Vagina (tissue), 2 donors: ENCODE measurements at regions not wholly inside any gene's neighbourhood (a gene's known extent, or its start where the extent isn't known, plus 50 kb on each side); places are given as distances from the start of the nearest gene placed in this dataset.

Source experiments
- DNase-seq, 2 donors: peaks; one replicate each; pipeline ENCODE4 v3.0.0-alpha.2; 2017; ENCODE audit errors: extremely low spot score in 2 of 2
- H3K27ac ChIP-seq: fragments of 200-600 bp; sonication (generic); one replicate; pipeline ENCODE4 v1.5.1; 2019
- H3K27me3 ChIP-seq: fragments of 200-600 bp; sonication (generic); one replicate; pipeline ENCODE4 v1.5.1; 2019
- H3K36me3 ChIP-seq, 2 donors: fragments of 200-600 bp; sonication (generic); one replicate each; pipeline ENCODE4 v1.5.1; 2017 to 2019
- H3K4me1 ChIP-seq: fragments of 200-600 bp; sonication (generic); one replicate; pipeline ENCODE4 v1.5.1; 2019
- H3K4me3 ChIP-seq, 2 donors: fragments of 200-600 bp; sonication (generic); 1 replicate in 1 of 2; 2 replicates in 1 of 2; pipeline ENCODE4 v1.5.1; 2016 to 2019
- H3K9me3 ChIP-seq: fragments of 200-600 bp; sonication (generic); one replicate; pipeline ENCODE4 v1.5.1; 2019
- POLR2A ChIP-seq, 2 donors: fragments of 450-650 bp; IDR thresholded peaks; one replicate each; pipeline ENCODE4 v1.6.1; 2017; ENCODE audit warnings: antibody characterized with exemption in 2 of 2, mild to moderate bottlenecking in 2 of 2, moderate library complexity in 2 of 2
- POLR2AphosphoS5 ChIP-seq, 2 donors: sonication (generic); formaldehyde crosslinking; IDR thresholded peaks; one replicate each; pipeline ENCODE4 v1.9.0; 2017; ENCODE audit warnings: antibody characterized with exemption in 2 of 2, mild to moderate bottlenecking in 2 of 2, low read depth in 1 of 2; ENCODE audit not compliant: insufficient read depth in 1 of 2
- intact Hi-C: fragments of 100-400 bp; cut with DNase I; formaldehyde crosslinking; loops from one replicate; pipeline ENCODE4 v1.15.1; 2023
- TF ChIP-seq, protein P1 (sequence below), 3 experiments: fragments of 450-650 bp in 2 of 3; fragments of 200-600 bp in 1 of 3; sonication (generic) in 1 of 3; IDR thresholded peaks; one replicate each; pipeline ENCODE4 v1.5.1; 2017 to 2019; ENCODE audit warnings: antibody characterized with exemption in 3 of 3, mild to moderate bottlenecking in 2 of 3, moderate library complexity in 2 of 3

DNA sequence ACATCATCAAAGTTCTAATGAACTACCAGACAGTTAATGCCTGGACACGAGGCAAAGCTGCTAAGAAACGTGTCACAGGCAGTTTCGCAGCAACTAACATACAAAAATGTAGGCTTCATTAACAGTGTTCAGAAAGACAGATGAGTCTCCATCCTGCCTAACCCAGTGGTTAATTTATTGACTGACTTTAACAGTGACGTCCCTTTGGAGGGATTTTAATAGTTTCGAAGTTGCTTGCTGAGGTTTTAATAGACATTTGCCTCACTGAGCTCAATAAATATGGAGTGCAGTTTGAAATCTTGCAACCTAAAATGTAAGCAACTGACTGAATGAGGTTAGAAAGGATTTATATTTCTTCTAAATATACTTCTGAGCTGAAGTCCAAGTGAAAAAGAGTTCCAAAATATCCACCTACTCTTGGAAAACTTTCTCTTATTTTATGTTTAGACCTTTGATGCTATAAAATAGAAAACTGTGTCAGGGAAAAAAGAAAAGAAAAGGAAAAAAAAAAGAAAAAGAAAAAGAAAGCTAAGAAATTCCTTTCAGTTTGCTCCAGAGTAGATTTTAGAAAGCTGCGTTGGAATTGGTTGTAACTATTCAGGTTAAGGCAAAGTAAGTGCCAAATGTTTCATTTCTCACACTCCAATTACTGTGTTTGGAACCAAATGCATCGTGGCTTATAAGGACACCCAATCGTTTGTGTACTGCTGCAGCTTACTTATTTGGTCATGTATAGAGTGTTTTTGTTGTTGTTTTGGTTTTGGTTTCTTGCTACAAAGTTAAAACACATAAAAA lies 2016.6 kb downstream of the MAT2B start:
- no peak for DNase-seq
- intact Hi-C loops: no loop called here
- no peaks in the 10 kb centered on the region for H3K4me1 ChIP-seq
- no peak overlapping the region for H3K4me3 ChIP-seq
- H3K27me3 ChIP-seq: no peaks in the 10 kb centered on the region
- TF ChIP-seq POLR2A (IDR thresholded peaks at IDR 0.05): no peak
- H3K9me3 ChIP-seq: no peaks in the 10 kb centered on the region
- no peaks in the 10 kb centered on the region for H3K36me3 ChIP-seq
- H3K27ac ChIP-seq: no peak overlapping the region

DNA sequence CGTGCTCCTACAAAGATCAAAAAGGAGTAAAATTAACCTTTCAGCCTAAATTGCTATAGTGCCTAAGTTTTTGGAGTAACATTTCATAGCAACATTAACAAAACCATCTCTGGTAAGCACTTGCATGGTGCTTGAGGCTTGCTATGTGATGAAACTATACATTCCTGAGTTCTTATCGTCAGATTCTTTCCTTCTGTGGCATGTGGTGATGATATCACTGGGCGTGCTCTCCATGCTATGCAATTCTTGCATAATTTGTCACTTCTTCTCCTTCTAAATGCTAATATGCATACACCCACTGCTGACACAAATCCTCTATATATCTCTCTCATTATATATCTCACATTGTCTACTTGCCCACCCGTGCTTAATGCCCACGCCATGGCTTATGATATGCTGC lies 2019.9 kb downstream of the MAT2B start:
- TF ChIP-seq, protein P1, sequence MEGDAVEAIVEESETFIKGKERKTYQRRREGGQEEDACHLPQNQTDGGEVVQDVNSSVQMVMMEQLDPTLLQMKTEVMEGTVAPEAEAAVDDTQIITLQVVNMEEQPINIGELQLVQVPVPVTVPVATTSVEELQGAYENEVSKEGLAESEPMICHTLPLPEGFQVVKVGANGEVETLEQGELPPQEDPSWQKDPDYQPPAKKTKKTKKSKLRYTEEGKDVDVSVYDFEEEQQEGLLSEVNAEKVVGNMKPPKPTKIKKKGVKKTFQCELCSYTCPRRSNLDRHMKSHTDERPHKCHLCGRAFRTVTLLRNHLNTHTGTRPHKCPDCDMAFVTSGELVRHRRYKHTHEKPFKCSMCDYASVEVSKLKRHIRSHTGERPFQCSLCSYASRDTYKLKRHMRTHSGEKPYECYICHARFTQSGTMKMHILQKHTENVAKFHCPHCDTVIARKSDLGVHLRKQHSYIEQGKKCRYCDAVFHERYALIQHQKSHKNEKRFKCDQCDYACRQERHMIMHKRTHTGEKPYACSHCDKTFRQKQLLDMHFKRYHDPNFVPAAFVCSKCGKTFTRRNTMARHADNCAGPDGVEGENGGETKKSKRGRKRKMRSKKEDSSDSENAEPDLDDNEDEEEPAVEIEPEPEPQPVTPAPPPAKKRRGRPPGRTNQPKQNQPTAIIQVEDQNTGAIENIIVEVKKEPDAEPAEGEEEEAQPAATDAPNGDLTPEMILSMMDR (IDR thresholded peaks at IDR 0.05): no peak
- TF ChIP-seq POLR2A (IDR thresholded peaks at IDR 0.05) (no peak), POLR2AphosphoS5 (IDR thresholded peaks at IDR 0.05; ENCODE audit: insufficient read depth in 1 of 2, low read depth in 1 of 2) (no peak)
- DNase-seq: no peak
- Histone ChIP-seq H3K9me3 (no peaks in the 10 kb centered on the region), H3K4me1 (no peaks in the 10 kb centered on the region), H3K4me3 (no peak overlapping the region), H3K27me3 (no peaks in the 10 kb centered on the region), H3K36me3 (no peaks in the 10 kb centered on the region), H3K27ac (no peak overlapping the region)
- intact Hi-C loops: no loop called here

DNA sequence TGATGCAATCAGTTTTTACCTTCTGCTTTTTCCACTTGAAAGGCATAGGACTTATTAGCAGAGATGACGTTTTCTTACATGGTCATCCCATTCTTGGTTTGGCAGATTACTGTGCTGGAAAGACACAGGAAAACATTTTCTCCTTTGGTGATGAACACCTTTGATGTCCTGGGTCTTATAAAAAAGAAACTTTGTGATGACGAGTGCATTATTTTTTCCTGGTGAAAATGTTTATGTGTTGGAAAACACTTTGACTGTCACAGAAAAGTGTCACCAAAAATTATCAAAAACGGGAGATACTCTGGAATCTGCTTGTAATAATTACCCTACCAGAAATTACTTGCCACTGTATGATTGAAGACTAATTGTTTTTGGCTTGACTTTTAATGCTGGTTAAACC lies 2020.9 kb downstream of the MAT2B start:
- no peaks in the 10 kb centered on the region for H3K9me3 ChIP-seq
- no peak overlapping the region for H3K4me3 ChIP-seq
- intact Hi-C loops: no loop called here
- no peak overlapping the region for H3K27ac ChIP-seq
- no peaks in the 10 kb centered on the region for H3K4me1 ChIP-seq
- no peak for TF ChIP-seq POLR2A (IDR thresholded peaks at IDR 0.05)
- TF ChIP-seq POLR2AphosphoS5 (IDR thresholded peaks at IDR 0.05; ENCODE audit: insufficient read depth in 1 of 2, low read depth in 1 of 2): no peak
- TF ChIP-seq, protein P1 (IDR thresholded peaks at IDR 0.05): no peak
- H3K27me3 ChIP-seq: no peaks in the 10 kb centered on the region
- H3K36me3 ChIP-seq: no peaks in the 10 kb centered on the region
- DNase-seq: no peak

DNA sequence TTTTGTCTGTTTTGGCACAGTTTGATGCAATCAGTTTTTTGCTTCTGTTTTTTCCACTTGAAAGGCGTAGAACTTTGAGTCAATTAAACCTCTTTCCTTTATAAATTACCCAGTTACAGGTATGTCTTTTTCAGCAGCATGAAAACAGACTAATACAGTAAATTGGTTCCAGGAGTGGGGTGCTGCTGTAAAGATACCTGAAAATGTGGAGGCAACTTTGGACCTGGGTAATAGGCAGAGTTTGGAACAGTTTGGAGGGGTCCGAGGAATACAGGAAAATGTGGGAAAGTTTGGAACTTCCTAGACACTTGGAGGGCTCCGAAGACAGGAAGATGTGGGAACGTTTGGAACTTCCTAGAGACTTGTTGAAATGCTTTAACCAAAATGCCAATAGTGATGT lies 2022.2 kb downstream of the MAT2B start:
- TF ChIP-seq, protein P1 (IDR thresholded peaks at IDR 0.05): no peak
- TF ChIP-seq POLR2AphosphoS5 (IDR thresholded peaks at IDR 0.05; ENCODE audit: insufficient read depth in 1 of 2, low read depth in 1 of 2) (no peak), POLR2A (IDR thresholded peaks at IDR 0.05) (no peak)
- no peaks in the 10 kb centered on the region for H3K4me1 ChIP-seq
- DNase-seq: no peak
- intact Hi-C loops: no loop called here
- no peaks in the 10 kb centered on the region for H3K27me3 ChIP-seq
- H3K9me3 ChIP-seq: no peaks in the 10 kb centered on the region
- H3K27ac ChIP-seq: no peak overlapping the region
- H3K36me3 ChIP-seq: no peaks in the 10 kb centered on the region
- no peak overlapping the region for H3K4me3 ChIP-seq

DNA sequence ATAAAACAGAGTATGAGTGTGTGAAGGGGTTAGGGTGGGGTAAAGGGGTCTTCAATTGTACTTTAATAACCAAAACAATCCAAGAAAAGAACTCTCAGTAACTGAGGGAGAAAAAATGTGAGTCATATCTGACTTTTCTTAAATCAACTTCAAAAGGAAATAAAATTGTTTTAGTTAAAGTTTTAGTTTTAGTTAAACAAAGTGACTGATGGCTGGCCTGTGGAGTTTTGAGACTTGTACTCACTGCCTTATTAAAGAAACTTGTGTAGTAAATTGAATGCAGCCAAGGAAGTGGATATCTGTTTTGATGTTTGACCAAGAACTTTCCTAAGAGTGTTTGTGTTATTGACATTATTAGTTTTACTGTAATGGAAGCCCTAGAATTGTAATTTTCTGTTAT lies 2032.6 kb downstream of the MAT2B start:
- Histone ChIP-seq H3K4me1 (no peaks in the 10 kb centered on the region), H3K9me3 (no peaks in the 10 kb centered on the region), H3K27ac (no peak overlapping the region), H3K4me3 (no peak overlapping the region), H3K27me3 (no peaks in the 10 kb centered on the region), H3K36me3 (no peaks in the 10 kb centered on the region)
- DNase-seq: no peak
- no peak for TF ChIP-seq POLR2AphosphoS5 (IDR thresholded peaks at IDR 0.05; ENCODE audit: insufficient read depth in 1 of 2, low read depth in 1 of 2)
- TF ChIP-seq, protein P1 (IDR thresholded peaks at IDR 0.05): no peak
- no peak for TF ChIP-seq POLR2A (IDR thresholded peaks at IDR 0.05)
- intact Hi-C loops: no loop called here
